Natural killer cell (primary cell): ENCODE measurements at regions not wholly inside any gene's neighbourhood (a gene's known extent, or its start where the extent isn't known, plus 50 kb on each side); places are given as distances from the start of the nearest gene placed in this dataset.

Experiments used
- ATAC-seq, 3 donors: fragments of 150-1000 bp in 2 of 3; fragments of 200-7000 bp in 1 of 3; cut with Tn5 transposase; 1 replicate in 1 of 3; 2 replicates in 2 of 3; pipeline ENCODE4 v1.10.0; 2021; ENCODE audit warnings: mild to moderate bottlenecking in 2 of 3, moderate library complexity in 2 of 3
- DNase-seq, 2 donors: peaks; one replicate each; pipeline versions ENCODE4 v3.0.0 to v3.0.0-alpha.2; 2013 to 2021; ENCODE audit warnings: mixed read lengths in 1 of 2
- H3K27ac ChIP-seq: one replicate; pipeline ENCODE4 v1.5.1; 2013; ENCODE audit warnings: mild to moderate bottlenecking, low read length
- H3K27me3 ChIP-seq: one replicate; pipeline ENCODE4 v1.6.1; 2013; ENCODE audit warnings: low read length; ENCODE audit not compliant: control insufficient read depth, insufficient read depth
- H3K36me3 ChIP-seq: one replicate; pipeline ENCODE4 v1.6.1; 2013; ENCODE audit warnings: low read length; ENCODE audit not compliant: control insufficient read depth, insufficient read depth
- H3K4me1 ChIP-seq: one replicate; pipeline ENCODE4 v1.6.1; 2013; ENCODE audit warnings: low read length; ENCODE audit not compliant: control insufficient read depth, insufficient read depth
- H3K4me3 ChIP-seq: one replicate; pipeline ENCODE4 v1.5.1; 2013; ENCODE audit warnings: low read length
- H3K9me3 ChIP-seq: one replicate; pipeline ENCODE4 v1.6.1; 2013; ENCODE audit warnings: low read length; ENCODE audit not compliant: control insufficient read depth, insufficient read depth
- H3K27ac Mint-ChIP-seq, 2 donors: one replicate each; pipeline ENCODE4 v1.8.0; 2022; ENCODE audit warnings: mild to moderate bottlenecking in 2 of 2, mixed read lengths in 2 of 2, moderate library complexity in 1 of 2
- H3K27me3 Mint-ChIP-seq, 2 donors: one replicate each; pipeline ENCODE4 v1.8.0; 2022; ENCODE audit warnings: low read depth in 2 of 2, mixed read lengths in 2 of 2
- H3K36me3 Mint-ChIP-seq: one replicate; pipeline ENCODE4 v1.8.0; 2022; ENCODE audit warnings: mixed read lengths
- H3K4me1 Mint-ChIP-seq, 2 donors: one replicate each; pipeline ENCODE4 v1.8.0; 2022; ENCODE audit warnings: mixed read lengths in 2 of 2
- H3K4me3 Mint-ChIP-seq: one replicate; pipeline ENCODE4 v1.8.0; 2022; ENCODE audit warnings: mild to moderate bottlenecking, moderate library complexity, mixed read lengths
- H3K9me3 Mint-ChIP-seq, 2 donors: one replicate each; pipeline ENCODE4 v1.8.0; 2022; ENCODE audit warnings: mixed read lengths in 2 of 2
- WGBS: methylation state at CpG from one replicate; pipeline ENCODE4 v1.1.7; 2013; ENCODE audit warnings: missing lambda C conversion rate; ENCODE audit not compliant: insufficient coverage; 5-methylcytosine and 5-hydroxymethylcytosine counted together
- intact Hi-C: fragments of 100-400 bp; cut with micrococcal nuclease; formaldehyde crosslinking; loops from one replicate; pipeline ENCODE4 v1.14.2; 2022
- TF ChIP-seq, protein P1 (sequence below): fragments of 200-600 bp; IDR thresholded peaks from one replicate; pipeline ENCODE4 v1.8.0; 2022; ENCODE audit warnings: antibody characterized with exemption

DNA sequence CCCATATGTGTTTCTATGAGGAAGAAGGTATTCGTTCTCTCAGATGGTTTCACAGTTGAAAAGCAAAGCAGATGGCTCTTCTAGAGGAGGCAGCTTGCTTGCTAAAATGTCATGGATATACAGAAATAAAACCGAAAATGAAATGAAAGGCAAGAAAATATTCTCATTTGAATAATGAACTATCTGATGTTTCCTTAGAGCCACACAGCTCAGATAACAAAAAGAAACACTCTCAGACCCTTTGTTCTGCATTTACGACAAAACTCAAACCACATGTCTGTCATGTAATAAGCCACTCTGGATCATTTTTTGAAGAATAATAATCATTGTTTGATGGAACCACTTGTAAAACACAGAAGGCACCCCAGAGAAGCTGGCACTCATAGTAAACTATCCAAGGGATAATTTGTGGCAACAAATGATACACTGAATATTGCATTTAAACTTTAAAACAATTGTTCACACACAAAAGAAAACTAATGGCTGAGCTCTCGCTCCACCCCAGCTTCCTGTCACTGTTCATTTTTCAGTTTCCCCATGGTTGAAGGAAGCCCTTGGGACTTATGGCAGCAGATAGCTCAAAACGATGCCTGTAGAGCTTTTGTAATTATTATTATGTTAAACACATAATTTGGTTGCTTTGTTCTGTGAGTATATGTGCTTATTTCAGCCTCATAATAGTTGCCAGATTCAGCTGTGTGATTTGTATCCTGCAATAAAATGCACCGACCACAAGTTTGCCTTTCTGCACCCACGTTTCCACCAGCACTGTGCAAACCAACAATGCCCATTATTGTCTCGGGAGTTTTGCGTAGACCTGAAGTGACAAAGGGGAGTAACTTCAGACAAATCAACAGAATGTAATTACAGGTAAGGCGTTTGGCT, 256.0 kb downstream of the TMEM167A start:
- WGBS = 65% methylated on average over 8 of the region's 10 CpGs
- no peak overlapping the region for H3K27ac ChIP-seq
- ATAC-seq (no peak), DNase-seq (no peak)
- Mint-ChIP-seq H3K27ac (no peak overlapping the region), H3K4me1 (no peaks in the 10 kb centered on the region), H3K9me3 (no peaks in the 10 kb centered on the region), H3K27me3 (peaks cover 0 to 2% of the 10 kb centered on the region in 2 donors), H3K36me3 (no peaks in the 10 kb centered on the region), H3K4me3 (peak overlapping the region; percentile 21)
- TF ChIP-seq, protein P1, sequence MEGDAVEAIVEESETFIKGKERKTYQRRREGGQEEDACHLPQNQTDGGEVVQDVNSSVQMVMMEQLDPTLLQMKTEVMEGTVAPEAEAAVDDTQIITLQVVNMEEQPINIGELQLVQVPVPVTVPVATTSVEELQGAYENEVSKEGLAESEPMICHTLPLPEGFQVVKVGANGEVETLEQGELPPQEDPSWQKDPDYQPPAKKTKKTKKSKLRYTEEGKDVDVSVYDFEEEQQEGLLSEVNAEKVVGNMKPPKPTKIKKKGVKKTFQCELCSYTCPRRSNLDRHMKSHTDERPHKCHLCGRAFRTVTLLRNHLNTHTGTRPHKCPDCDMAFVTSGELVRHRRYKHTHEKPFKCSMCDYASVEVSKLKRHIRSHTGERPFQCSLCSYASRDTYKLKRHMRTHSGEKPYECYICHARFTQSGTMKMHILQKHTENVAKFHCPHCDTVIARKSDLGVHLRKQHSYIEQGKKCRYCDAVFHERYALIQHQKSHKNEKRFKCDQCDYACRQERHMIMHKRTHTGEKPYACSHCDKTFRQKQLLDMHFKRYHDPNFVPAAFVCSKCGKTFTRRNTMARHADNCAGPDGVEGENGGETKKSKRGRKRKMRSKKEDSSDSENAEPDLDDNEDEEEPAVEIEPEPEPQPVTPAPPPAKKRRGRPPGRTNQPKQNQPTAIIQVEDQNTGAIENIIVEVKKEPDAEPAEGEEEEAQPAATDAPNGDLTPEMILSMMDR = no peak
- no peaks in the 10 kb centered on the region for H3K36me3 ChIP-seq
- H3K4me1 ChIP-seq = no peaks in the 10 kb centered on the region
- H3K4me3 ChIP-seq = no peak overlapping the region
- intact Hi-C loops = no loop called here
- H3K9me3 ChIP-seq = no peaks in the 10 kb centered on the region
- no peaks in the 10 kb centered on the region for H3K27me3 ChIP-seq

DNA sequence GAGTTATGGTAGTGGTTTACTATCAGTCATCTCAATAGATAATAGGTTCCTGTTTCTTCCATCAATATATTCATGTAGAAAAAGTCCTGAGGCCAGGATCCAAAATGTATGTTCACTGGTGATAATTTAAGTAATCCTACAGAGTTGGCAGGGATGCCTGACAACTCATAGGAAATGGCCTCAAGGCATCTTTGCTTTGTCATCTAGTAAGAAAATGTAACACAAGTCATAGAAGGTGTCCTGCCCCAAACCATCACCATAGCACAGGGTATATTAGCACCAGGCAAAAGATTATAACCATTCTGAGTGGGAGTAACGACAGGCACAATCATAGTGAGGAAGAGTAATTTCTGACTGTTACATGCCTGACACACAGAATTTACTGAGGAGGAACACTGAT, 257.0 kb downstream of the TMEM167A start:
- no CpG with 5 or more reads among the region's 1 CpG for WGBS
- Histone ChIP-seq H3K36me3 (no peaks in the 10 kb centered on the region), H3K4me1 (no peaks in the 10 kb centered on the region), H3K27me3 (no peaks in the 10 kb centered on the region), H3K9me3 (no peaks in the 10 kb centered on the region), H3K27ac (no peak overlapping the region), H3K4me3 (no peak overlapping the region)
- peaks cover 0 to 2% of the 10 kb centered on the region in 2 donors for H3K27me3 Mint-ChIP-seq
- DNase-seq (no peak), ATAC-seq (no peak)
- no peak overlapping the region for H3K4me3 Mint-ChIP-seq
- no peak overlapping the region for H3K27ac Mint-ChIP-seq
- TF ChIP-seq, protein P1 = no peak
- intact Hi-C loops = no loop called here
- H3K4me1 Mint-ChIP-seq = no peaks in the 10 kb centered on the region
- H3K9me3 Mint-ChIP-seq = no peaks in the 10 kb centered on the region
- no peaks in the 10 kb centered on the region for H3K36me3 Mint-ChIP-seq

DNA sequence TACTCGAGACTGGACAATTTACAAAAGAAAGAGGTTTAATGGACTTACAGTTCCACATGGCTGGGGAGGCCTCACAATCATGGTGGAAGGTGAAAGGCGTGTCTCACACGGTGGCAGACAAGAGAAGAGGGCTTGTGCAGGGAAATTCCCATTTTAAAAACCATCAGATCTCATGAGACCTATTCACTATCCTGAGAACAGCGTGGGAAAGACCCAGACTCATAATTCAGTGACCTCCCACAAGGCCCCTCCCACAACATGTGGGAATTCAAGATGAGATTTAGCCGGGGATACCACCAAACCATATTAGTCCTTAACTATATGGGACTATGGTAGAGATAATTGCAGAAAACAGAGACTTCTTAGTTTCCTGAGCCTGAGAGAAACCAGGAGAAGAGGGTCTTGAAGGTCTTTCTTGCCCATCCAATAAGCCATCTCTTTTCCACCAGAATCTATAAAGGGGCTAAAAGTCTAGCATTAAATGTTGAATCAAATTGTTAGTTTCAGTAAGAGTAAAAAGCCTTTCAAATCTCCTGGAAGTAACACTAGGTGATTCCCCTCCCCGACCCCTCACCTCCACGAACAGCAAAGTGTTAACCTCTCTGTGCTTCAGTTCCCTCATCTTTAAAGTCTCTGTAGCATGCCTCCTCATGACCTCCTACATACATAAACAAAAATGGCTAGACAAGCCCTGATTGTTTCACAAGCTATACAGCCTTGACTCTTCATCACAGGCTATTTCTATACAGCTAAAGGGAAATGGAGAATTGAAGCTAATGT, 259.1 kb downstream of the TMEM167A start:
- H3K27ac Mint-ChIP-seq = no peak overlapping the region
- ATAC-seq (no peak), DNase-seq (no peak)
- 75% methylated on average over 6 of the region's 7 CpGs for WGBS
- no peaks in the 10 kb centered on the region for H3K4me1 Mint-ChIP-seq
- no peak overlapping the region for H3K4me3 ChIP-seq
- no peak overlapping the region for H3K4me3 Mint-ChIP-seq
- TF ChIP-seq, protein P1 = no peak
- H3K4me1 ChIP-seq = no peaks in the 10 kb centered on the region
- no peaks in the 10 kb centered on the region for H3K36me3 ChIP-seq
- no peaks in the 10 kb centered on the region for H3K27me3 ChIP-seq
- no peaks in the 10 kb centered on the region for H3K9me3 ChIP-seq
- intact Hi-C loops = no loop called here
- no peaks in the 10 kb centered on the region for H3K9me3 Mint-ChIP-seq
- H3K27me3 Mint-ChIP-seq = peaks cover 0 to 4% of the 10 kb centered on the region in 2 donors
- no peaks in the 10 kb centered on the region for H3K36me3 Mint-ChIP-seq
- no peak overlapping the region for H3K27ac ChIP-seq
